ENCODE measurements at regions not wholly inside any gene's neighbourhood (a gene's known extent, or its start where the extent isn't known, plus 50 kb on each side); places are given as distances from the start of the nearest gene placed in this dataset.

DNA sequence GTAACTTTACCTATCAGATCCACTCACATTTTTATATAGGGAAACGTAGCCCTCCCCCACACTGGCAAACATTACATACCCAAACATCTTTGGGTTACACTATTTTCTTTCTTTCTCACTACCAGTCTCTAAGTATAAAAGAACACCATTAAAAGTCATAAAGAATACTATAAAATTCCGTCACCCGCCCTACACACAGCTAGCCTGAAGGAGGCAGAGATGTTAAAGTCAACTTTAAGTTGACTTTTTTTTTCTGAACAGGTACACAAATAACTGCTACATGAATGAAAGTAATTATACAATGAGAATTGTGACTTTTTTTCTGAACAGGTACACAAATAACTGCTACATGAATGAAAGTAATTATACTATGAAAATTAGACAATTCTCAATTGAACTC lies 628.3 kb downstream of the NUP35 start (continued):
- TF ChIP-seq CREB1 (CRISPR knock-in tag; IDR thresholded peaks at IDR 0.05; ENCODE audit: low read depth) (no peak), NANOG (IDR thresholded peaks at IDR 0.05; ENCODE audit: borderline replicate concordance) (no peak), ZNF114 (CRISPR knock-in tag; IDR thresholded peaks at IDR 0.05) (no peak), STAT1 (IDR thresholded peaks at IDR 0.05; ENCODE audit: unreplicated experiment) (no peak)
- TF ChIP-seq, protein P1, sequence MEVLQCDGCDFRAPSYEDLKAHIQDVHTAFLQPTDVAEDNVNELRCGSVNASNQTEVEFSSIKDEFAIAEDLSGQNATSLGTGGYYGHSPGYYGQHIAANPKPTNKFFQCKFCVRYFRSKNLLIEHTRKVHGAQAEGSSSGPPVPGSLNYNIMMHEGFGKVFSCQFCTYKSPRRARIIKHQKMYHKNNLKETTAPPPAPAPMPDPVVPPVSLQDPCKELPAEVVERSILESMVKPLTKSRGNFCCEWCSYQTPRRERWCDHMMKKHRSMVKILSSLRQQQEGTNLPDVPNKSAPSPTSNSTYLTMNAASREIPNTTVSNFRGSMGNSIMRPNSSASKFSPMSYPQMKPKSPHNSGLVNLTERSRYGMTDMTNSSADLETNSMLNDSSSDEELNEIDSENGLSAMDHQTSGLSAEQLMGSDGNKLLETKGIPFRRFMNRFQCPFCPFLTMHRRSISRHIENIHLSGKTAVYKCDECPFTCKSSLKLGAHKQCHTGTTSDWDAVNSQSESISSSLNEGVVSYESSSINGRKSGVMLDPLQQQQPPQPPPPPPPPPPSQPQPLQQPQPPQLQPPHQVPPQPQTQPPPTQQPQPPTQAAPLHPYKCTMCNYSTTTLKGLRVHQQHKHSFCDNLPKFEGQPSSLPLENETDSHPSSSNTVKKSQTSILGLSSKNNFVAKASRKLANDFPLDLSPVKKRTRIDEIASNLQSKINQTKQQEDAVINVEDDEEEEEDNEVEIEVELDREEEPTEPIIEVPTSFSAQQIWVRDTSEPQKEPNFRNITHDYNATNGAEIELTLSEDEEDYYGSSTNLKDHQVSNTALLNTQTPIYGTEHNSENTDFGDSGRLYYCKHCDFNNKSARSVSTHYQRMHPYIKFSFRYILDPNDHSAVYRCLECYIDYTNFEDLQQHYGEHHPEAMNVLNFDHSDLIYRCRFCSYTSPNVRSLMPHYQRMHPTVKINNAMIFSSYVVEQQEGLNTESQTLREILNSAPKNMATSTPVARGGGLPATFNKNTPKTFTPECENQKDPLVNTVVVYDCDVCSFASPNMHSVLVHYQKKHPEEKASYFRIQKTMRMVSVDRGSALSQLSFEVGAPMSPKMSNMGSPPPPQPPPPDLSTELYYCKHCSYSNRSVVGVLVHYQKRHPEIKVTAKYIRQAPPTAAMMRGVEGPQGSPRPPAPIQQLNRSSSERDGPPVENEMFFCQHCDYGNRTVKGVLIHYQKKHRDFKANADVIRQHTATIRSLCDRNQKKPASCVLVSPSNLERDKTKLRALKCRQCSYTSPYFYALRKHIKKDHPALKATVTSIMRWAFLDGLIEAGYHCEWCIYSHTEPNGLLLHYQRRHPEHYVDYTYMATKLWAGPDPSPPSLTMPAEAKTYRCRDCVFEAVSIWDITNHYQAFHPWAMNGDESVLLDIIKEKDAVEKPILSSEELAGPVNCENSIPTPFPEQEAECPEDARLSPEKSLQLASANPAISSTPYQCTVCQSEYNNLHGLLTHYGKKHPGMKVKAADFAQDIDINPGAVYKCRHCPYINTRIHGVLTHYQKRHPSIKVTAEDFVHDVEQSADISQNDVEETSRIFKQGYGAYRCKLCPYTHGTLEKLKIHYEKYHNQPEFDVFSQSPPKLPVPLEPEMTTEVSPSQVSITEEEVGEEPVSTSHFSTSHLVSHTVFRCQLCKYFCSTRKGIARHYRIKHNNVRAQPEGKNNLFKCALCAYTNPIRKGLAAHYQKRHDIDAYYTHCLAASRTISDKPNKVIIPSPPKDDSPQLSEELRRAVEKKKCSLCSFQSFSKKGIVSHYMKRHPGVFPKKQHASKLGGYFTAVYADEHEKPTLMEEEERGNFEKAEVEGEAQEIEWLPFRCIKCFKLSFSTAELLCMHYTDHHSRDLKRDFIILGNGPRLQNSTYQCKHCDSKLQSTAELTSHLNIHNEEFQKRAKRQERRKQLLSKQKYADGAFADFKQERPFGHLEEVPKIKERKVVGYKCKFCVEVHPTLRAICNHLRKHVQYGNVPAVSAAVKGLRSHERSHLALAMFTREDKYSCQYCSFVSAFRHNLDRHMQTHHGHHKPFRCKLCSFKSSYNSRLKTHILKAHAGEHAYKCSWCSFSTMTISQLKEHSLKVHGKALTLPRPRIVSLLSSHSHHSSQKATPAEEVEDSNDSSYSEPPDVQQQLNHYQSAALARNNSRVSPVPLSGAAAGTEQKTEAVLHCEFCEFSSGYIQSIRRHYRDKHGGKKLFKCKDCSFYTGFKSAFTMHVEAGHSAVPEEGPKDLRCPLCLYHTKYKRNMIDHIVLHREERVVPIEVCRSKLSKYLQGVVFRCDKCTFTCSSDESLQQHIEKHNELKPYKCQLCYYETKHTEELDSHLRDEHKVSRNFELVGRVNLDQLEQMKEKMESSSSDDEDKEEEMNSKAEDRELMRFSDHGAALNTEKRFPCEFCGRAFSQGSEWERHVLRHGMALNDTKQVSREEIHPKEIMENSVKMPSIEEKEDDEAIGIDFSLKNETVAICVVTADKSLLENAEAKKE (CRISPR knock-in tag; IDR thresholded peaks at IDR 0.05) = no peak

DNA sequence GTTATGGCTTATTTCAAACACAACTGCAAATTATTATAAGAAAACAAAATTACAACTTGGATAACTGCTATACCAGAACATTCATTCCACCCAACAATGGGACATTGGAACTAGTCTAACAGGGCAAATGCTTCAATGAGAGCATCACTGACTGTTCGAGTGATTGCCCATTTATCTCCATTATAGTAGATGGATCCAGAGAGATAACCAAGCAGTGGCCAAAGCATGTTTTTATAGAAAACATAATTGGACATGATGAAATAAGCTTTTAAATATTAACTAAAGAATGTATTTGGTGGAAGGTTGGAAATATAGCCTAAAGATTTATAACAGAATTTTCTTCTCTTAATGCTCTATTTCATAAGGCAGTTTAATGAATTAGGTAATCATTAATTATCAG lies 634.8 kb downstream of the NUP35 start:
- Histone ChIP-seq H3K4me1 (ENCODE audit: insufficient read depth) (peaks cover 19% of the 10 kb centered on the region), H3K79me2 (replicated peaks; ENCODE audit: insufficient read depth) (no peaks in the 10 kb centered on the region), H3K36me3 (ENCODE audit: insufficient read depth) (no peaks in the 10 kb centered on the region), H3F3A (replicated peaks; ENCODE audit: low read depth) (no peaks in the 10 kb centered on the region), H3K9me2 (ENCODE audit: insufficient read depth) (no peaks in the 10 kb centered on the region), H3K4me3 (no peak overlapping the region), H3K27me3 (ENCODE audit: insufficient read depth) (no peaks in the 10 kb centered on the region), H4K20me1 (replicated peaks; ENCODE audit: insufficient read depth) (no peaks in the 10 kb centered on the region), H2AFZ (no peak overlapping the region), H3K4me2 (no peak overlapping the region), H3K27ac (ENCODE audit: low read depth) (no peak overlapping the region)
- Mint-ChIP-seq H3K9me3 (no peaks in the 10 kb centered on the region), H3K36me3 (ENCODE audit: low read depth) (no peaks in the 10 kb centered on the region), H3K27ac (no peak overlapping the region), H3K4me3 (no peak overlapping the region), H3K4me1 (peaks cover 13% of the 10 kb centered on the region), H3K27me3 (ENCODE audit: insufficient read depth, low read depth, poor library complexity) (no peaks in the 10 kb centered on the region)
- no peak for ATAC-seq
- no peak for DNase-seq (ENCODE audit: low spot score)
- no peak for TF ChIP-seq CREB1 (CRISPR knock-in tag; IDR thresholded peaks at IDR 0.05; ENCODE audit: low read depth)
- TF ChIP-seq, protein P2, sequence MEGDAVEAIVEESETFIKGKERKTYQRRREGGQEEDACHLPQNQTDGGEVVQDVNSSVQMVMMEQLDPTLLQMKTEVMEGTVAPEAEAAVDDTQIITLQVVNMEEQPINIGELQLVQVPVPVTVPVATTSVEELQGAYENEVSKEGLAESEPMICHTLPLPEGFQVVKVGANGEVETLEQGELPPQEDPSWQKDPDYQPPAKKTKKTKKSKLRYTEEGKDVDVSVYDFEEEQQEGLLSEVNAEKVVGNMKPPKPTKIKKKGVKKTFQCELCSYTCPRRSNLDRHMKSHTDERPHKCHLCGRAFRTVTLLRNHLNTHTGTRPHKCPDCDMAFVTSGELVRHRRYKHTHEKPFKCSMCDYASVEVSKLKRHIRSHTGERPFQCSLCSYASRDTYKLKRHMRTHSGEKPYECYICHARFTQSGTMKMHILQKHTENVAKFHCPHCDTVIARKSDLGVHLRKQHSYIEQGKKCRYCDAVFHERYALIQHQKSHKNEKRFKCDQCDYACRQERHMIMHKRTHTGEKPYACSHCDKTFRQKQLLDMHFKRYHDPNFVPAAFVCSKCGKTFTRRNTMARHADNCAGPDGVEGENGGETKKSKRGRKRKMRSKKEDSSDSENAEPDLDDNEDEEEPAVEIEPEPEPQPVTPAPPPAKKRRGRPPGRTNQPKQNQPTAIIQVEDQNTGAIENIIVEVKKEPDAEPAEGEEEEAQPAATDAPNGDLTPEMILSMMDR (conservative IDR thresholded peaks at IDR 0.05; ENCODE audit: low read depth in 2 of 2) = no peak
- TF ChIP-seq NANOG (IDR thresholded peaks at IDR 0.05; ENCODE audit: borderline replicate concordance) = no peak
- TF ChIP-seq, protein P3, sequence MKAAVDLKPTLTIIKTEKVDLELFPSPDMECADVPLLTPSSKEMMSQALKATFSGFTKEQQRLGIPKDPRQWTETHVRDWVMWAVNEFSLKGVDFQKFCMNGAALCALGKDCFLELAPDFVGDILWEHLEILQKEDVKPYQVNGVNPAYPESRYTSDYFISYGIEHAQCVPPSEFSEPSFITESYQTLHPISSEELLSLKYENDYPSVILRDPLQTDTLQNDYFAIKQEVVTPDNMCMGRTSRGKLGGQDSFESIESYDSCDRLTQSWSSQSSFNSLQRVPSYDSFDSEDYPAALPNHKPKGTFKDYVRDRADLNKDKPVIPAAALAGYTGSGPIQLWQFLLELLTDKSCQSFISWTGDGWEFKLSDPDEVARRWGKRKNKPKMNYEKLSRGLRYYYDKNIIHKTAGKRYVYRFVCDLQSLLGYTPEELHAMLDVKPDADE (IDR thresholded peaks at IDR 0.05) = no peak
- no peak for TF ChIP-seq EZH2 (IDR thresholded peaks at IDR 0.05; ENCODE audit: low read depth, unreplicated experiment)
- no peak for TF ChIP-seq STAT1 (IDR thresholded peaks at IDR 0.05; ENCODE audit: unreplicated experiment)
- no peak for TF ChIP-seq JUNB (IDR thresholded peaks at IDR 0.05; ENCODE audit: unreplicated experiment)
- no peak for TF ChIP-seq ZNF114 (CRISPR knock-in tag; IDR thresholded peaks at IDR 0.05)
- no peak for TF ChIP-seq ZNF331 (CRISPR knock-in tag; IDR thresholded peaks at IDR 0.05; ENCODE audit: low read depth)

Data from GM23338 (cell line).